IPS DF 6.9 (cell line): ENCODE measurements at regions not wholly inside any gene's neighbourhood (a gene's known extent, or its start where the extent isn't known, plus 50 kb on each side); places are given as distances from the start of the nearest gene placed in this dataset.
"Not testable (repeated sequence)": the region's sequence is repeated elsewhere in the genome, so short reads cannot be mapped to it uniquely, and the experiment has no call there.

ENCODE experiments used
- DNase-seq: peaks from one replicate; pipeline ENCODE4 v3.0.0-alpha.2; 2013; ENCODE audit warnings: low read depth, low spot score
- H3K27ac ChIP-seq: one replicate; pipeline ENCODE4 v1.5.1; 2013; ENCODE audit warnings: low read length, control low read depth
- H3K27me3 ChIP-seq: 2 replicates; pipeline ENCODE4 v1.6.1; 2013; ENCODE audit warnings: mild to moderate bottlenecking, low read length; ENCODE audit not compliant: control insufficient read depth, insufficient read depth
- H3K36me3 ChIP-seq: 2 replicates; pipeline ENCODE4 v1.6.1; 2013; ENCODE audit warnings: low read length; ENCODE audit not compliant: control insufficient read depth, insufficient read depth
- H3K4me1 ChIP-seq: 2 replicates; pipeline ENCODE4 v1.6.1; 2013; ENCODE audit warnings: low read length; ENCODE audit not compliant: control insufficient read depth, insufficient read depth
- H3K4me3 ChIP-seq: 2 replicates; pipeline ENCODE4 v1.5.1; 2013; ENCODE audit warnings: mild to moderate bottlenecking, low read length
- H3K9me3 ChIP-seq: 2 replicates; pipeline ENCODE4 v1.6.1; 2013; ENCODE audit warnings: low read length, inconsistent platforms; ENCODE audit not compliant: control insufficient read depth, insufficient read depth
- WGBS: extraction: QIAGEN DNeasy Blood & Tissue Kit; methylation state at CpG from one replicate; pipeline ENCODE4 v1.1.7; 2013; ENCODE audit warnings: mixed read lengths, missing lambda C conversion rate; ENCODE audit not compliant: insufficient read length, insufficient coverage; 5-methylcytosine and 5-hydroxymethylcytosine counted together

DNA sequence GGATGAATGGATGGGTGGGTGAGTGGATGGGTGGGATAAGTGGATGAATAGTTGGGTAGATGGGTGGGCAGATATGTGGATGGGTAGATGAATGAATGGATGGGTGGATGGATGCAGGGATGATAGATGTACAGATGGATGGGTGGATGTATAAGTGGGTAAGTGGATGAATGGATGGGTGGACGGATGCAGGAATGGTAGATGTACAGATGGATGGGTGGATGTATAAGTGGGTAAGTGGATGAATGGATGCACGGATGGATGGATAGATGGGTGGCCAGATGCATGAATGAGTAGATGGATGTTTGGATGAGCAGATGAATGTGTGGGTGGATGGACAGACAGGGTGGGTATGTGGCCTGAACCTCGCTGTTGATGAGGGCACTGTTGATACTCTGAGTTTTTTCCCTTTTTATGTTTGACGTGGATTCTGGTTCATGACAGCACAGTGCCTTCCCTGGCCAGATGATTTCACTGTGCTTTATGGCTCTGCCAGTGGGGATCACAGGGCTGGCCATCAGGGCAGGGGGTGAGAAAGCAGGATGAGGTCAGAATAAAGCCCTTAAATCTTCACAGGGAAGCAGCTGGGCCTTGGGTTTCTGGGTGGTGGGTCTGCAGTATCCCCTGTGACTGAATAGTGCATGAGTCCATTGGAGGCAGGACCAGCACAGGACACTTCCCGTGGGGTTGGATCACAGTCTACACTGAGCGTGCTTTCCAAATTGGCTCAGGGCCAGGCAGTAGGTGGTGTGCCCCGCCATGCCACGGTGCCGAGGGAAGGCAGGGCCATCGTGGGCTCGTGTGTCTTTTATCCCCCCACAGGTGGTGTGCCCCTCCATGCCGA is 213.2 kb downstream of the BANP start:
- WGBS: no CpG with 5 or more reads among the region's 12 CpGs

GRCh38 chr16:88165040-88165544 is 213.9 kb downstream of the BANP start:
- DNase-seq, H3K4me3 ChIP-seq, H3K4me1 ChIP-seq, H3K27me3 ChIP-seq, H3K36me3 ChIP-seq, H3K27ac ChIP-seq, H3K9me3 ChIP-seq: not testable (repeated sequence)
- no CpG with 5 or more reads among the region's 9 CpGs for WGBS

More for the DNA sequence above, 213.2 kb downstream of the BANP start:
- H3K4me3 ChIP-seq, H3K9me3 ChIP-seq, DNase-seq, H3K4me1 ChIP-seq, H3K27me3 ChIP-seq, H3K27ac ChIP-seq, H3K36me3 ChIP-seq: not testable (repeated sequence)

DNA sequence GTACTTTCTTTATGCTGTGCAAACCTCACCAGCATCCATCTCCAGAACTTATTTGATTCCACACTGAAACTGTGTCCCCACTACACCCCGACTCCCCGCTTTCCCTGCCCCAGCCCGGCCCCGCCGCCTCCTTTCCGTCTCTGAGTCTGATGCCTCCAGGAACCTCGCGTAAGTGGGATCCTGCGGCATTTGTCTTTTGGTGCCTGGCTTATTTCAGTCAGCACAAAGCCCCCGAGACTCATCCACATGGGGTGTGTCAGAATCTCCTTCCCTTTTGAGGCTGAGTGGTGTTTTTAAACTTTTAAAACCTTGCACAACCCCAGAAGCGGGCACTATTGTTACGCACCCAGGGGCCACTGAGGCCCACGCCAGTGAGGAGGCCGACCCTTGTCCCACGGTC is 214.4 kb downstream of the BANP start:
- H3K9me3 ChIP-seq, H3K36me3 ChIP-seq, H3K4me3 ChIP-seq, H3K27me3 ChIP-seq, H3K4me1 ChIP-seq, DNase-seq, H3K27ac ChIP-seq: not testable (repeated sequence)
- no CpG with 5 or more reads among the region's 15 CpGs for WGBS

DNA sequence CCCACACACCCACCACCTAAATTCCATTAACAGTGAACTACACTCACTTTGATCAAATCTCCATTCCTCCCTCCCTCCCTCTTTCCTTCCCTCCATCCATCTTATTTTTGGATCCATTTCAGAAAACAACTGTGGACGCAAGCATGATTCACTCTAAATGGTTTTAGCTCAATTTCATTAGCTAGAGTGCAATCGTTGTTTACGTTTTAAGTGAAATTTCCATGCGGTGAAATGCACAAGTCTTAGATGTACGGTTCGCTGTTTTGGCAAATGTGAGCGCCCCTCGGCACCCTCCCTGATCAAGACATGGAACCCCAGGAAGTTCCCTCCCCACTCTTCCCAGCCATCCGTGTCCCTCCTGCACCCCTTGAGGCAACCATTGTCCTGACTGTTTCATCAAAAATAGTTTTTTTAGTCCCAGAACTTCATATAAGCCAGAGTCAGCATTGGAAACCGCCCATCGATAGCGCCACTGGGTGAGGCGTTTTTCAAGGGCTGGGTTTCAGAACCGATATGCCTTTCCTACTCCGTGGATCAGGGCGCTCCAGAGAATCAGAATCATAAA is 215.1 kb downstream of the BANP start:
- no CpG with 5 or more reads among the region's 16 CpGs for WGBS
- H3K36me3 ChIP-seq, DNase-seq, H3K9me3 ChIP-seq, H3K4me3 ChIP-seq, H3K4me1 ChIP-seq, H3K27ac ChIP-seq, H3K27me3 ChIP-seq: not testable (repeated sequence)

DNA sequence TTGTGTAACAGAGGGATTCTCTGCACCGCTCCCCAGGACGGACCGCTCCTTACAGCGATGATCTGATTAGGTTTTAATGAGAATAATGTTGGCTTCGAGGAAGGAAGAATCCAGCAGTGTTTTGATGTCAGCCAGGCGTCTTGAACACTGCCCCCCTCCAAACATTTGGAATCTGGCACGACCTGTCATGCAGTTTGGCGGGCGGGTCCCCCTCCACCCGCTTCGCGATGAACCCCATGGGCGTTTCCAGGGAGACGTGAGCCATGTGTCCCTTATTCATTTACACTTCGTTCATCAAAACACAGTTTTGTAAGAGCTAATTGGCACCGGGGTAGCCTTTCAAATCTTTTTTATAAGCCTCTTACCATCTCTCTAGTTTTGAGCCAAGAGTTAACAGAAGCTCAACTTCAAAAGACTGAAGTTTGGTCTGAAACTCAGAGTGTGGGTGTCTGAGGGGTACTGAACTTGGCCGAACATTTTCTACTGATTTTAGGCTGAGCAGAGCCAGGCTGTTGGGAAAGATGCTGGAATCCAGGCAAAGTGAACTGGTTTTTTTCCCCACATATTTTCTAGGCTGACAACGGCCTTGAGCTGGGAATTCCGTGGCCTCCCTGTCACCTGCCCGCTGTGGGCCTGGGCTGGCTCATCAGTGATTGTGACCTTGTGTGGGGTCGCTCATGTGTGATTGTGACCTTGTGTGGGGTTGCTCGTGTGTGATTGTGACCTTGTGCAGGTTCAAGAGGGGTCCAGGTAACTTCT is 214.8 kb upstream of the ZNF469 start:
- DNase-seq, H3K9me3 ChIP-seq, H3K36me3 ChIP-seq, H3K27me3 ChIP-seq, H3K4me1 ChIP-seq, H3K27ac ChIP-seq, H3K4me3 ChIP-seq: not testable (repeated sequence)
- no CpG with 5 or more reads among the region's 22 CpGs for WGBS

GRCh38 chr16:88168557-88168949 is 214.2 kb upstream of the ZNF469 start:
- H3K27me3 ChIP-seq, H3K9me3 ChIP-seq, H3K27ac ChIP-seq, H3K4me3 ChIP-seq, H3K36me3 ChIP-seq, DNase-seq, H3K4me1 ChIP-seq: not testable (repeated sequence)
- WGBS: no CpG with 5 or more reads among the region's 6 CpGs

- WGBS: no CpG with 5 or more reads among the region's 26 CpGs
- not testable (repeated sequence) for H3K36me3 ChIP-seq, H3K27me3 ChIP-seq, H3K27ac ChIP-seq, H3K4me1 ChIP-seq, DNase-seq, H3K9me3 ChIP-seq, H3K4me3 ChIP-seq
Measured at GRCh38 chr16:88169136-88169830, 213.5 kb upstream of the ZNF469 start.

DNA sequence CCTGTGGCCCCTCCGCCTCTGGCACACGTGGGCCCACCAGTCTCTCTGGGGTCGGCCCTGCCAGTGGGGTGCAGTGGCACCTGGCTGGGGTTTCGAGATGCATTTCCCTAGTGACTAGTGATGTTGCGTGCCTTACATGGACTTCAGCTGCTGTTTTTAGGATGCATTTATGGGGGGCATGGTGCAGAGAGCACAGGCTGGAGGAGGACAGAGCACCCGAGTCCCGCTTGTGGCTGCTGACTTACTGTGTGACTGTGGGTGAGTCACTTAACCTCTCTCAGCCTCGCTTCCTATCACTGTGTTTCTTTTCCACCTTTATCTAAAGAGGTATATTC is 213.0 kb upstream of the ZNF469 start:
- H3K36me3 ChIP-seq, H3K27ac ChIP-seq, H3K4me1 ChIP-seq, H3K9me3 ChIP-seq, H3K4me3 ChIP-seq, DNase-seq, H3K27me3 ChIP-seq: not testable (repeated sequence)
- WGBS: no CpG with 5 or more reads among the region's 8 CpGs

DNA sequence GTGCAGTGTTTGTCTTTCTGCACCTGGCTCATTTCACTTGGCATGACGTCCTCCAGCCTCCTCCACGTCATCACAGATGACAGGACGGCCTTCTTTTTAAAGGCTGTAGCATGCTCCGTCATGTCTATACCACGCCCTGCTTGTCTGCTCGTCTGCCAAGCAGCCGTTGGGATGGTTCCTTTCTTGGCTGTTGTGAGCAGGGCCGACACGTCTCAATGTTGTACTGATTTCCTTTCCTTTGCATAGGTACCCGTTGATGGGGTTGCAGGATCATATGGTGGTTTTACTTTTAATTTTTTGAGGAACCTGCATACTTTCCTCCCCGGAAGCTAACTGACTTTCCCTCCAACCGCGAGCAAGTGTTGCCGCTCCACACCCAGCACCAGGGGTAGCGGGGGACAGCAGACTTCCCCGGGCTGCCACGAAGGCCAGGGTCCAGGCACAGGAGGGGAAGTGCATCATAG is 212.2 kb upstream of the ZNF469 start:
- no peak for DNase-seq
- Histone ChIP-seq H3K27ac (no peak overlapping the region), H3K4me3 (no peak overlapping the region), H3K27me3 (no peaks in the 10 kb centered on the region), H3K4me1 (no peaks in the 10 kb centered on the region), H3K36me3 (no peaks in the 10 kb centered on the region), H3K9me3 (no peaks in the 10 kb centered on the region)
- WGBS: no CpG with 5 or more reads among the region's 17 CpGs

DNA sequence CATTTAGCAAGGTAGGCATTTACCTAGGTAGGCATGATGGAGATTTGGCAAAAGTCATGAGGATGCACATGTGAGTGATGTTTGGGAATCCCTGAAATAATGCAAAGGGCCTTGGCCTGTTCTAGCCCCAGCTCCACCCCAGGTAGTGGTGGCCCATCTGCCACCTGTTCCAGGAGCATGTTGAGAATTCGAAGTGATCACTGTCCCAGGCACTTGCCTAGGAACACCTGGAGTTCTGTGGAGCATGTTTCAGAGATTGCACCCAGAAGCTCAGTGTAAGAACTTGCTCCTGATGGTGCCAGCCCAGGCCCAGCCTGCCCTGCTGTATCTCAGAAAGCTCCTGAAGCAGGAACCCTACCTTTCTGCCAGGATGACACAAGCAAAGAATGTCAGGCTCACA is 211.6 kb upstream of the ZNF469 start:
- not testable (repeated sequence) for H3K4me1 ChIP-seq, H3K27ac ChIP-seq, H3K27me3 ChIP-seq, H3K36me3 ChIP-seq, H3K4me3 ChIP-seq, H3K9me3 ChIP-seq, DNase-seq
- WGBS: no CpG with 5 or more reads among the region's 1 CpG
